Neural crest cell (in vitro differentiated cells): ENCODE measurements at regions not wholly inside any gene's neighbourhood (a gene's known extent, or its start where the extent isn't known, plus 50 kb on each side); places are given as distances from the start of the nearest gene placed in this dataset.

Experiments used
- DNase-seq: peaks from one replicate; pipeline ENCODE4 v3.0.0; 2021; ENCODE audit warnings: low read depth, mixed read lengths, low spot score
- H3K27ac Mint-ChIP-seq: one replicate; pipeline ENCODE4 v1.8.0; 2021; ENCODE audit warnings: mild to moderate bottlenecking, mixed read lengths; ENCODE audit not compliant: unreplicated experiment
- H3K27me3 Mint-ChIP-seq: 2 replicates; pipeline ENCODE4 v1.8.0; 2021; ENCODE audit warnings: low read depth, mild to moderate bottlenecking, mixed read lengths
- H3K36me3 Mint-ChIP-seq: 2 replicates; pipeline ENCODE4 v1.8.0; 2021; ENCODE audit warnings: low read depth, mild to moderate bottlenecking, mixed read lengths
- H3K4me1 Mint-ChIP-seq: 2 replicates; pipeline ENCODE4 v1.8.0; 2021; ENCODE audit warnings: mixed read lengths
- H3K4me3 Mint-ChIP-seq: one replicate; pipeline ENCODE4 v1.8.0; 2021; ENCODE audit warnings: mild to moderate bottlenecking, mixed read lengths
- H3K9me3 Mint-ChIP-seq: 2 replicates; pipeline ENCODE4 v1.8.0; 2021; ENCODE audit warnings: mixed read lengths
- CTCF ChIP-seq: fragments of 200-600 bp; sonication (generic); conservative IDR thresholded peaks from 2 replicates; pipeline ENCODE4 v1.5.0; 2021; ENCODE audit warnings: antibody characterized with exemption, mild to moderate bottlenecking

- H3K27me3 Mint-ChIP-seq = no peaks in the 10 kb centered on the region
These were observed 108.3 kb upstream of the AKR1E2 start for GRCh38 chr10:4717670-4718069.

GRCh38 chr10:4710858-4711257, 115.1 kb upstream of the AKR1E2 start:
- Mint-ChIP-seq H3K4me3 (no peak overlapping the region), H3K4me1 (no peaks in the 10 kb centered on the region), H3K36me3 (no peaks in the 10 kb centered on the region), H3K27ac (no peak overlapping the region), H3K9me3 (no peaks in the 10 kb centered on the region), H3K27me3 (no peaks in the 10 kb centered on the region)
- no peak for TF ChIP-seq CTCF
- no peak for DNase-seq

More at GRCh38 chr10:4717670-4718069, 108.3 kb upstream of the AKR1E2 start:
- Mint-ChIP-seq H3K4me1 (no peaks in the 10 kb centered on the region), H3K4me3 (no peak overlapping the region), H3K36me3 (peaks cover 2% of the 10 kb centered on the region), H3K9me3 (no peaks in the 10 kb centered on the region), H3K27ac (no peak overlapping the region)
- TF ChIP-seq CTCF = no peak
- DNase-seq = no peak

GRCh38 chr10:4708123-4708759, 117.8 kb upstream of the AKR1E2 start:
- Mint-ChIP-seq H3K9me3 (no peaks in the 10 kb centered on the region), H3K27me3 (no peaks in the 10 kb centered on the region), H3K4me1 (no peaks in the 10 kb centered on the region), H3K27ac (no peak overlapping the region), H3K36me3 (no peaks in the 10 kb centered on the region), H3K4me3 (no peak overlapping the region)
- peak; percentile 52 for TF ChIP-seq CTCF
- no peak for DNase-seq

DNA sequence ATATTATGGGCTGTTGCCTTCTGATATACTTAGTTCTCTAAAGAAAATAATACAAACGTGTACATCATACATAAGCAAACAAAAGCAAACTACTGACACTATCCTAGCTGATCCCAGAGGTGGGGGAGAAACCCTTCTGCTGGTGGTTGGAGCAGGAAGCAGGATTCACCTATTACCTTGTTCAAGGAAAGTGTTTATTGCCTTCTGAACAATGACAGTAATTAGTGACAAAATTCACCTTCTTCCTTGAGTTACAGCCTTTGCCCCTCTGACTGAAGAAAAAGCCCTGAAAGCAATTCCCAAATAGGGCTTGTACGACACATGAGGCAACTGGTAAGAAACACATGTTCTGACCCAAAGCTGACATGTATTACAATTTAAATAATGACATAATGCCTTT, 118.8 kb upstream of the AKR1E2 start:
- Mint-ChIP-seq H3K4me1 (no peaks in the 10 kb centered on the region), H3K4me3 (no peak overlapping the region), H3K9me3 (no peaks in the 10 kb centered on the region), H3K36me3 (no peaks in the 10 kb centered on the region), H3K27me3 (no peaks in the 10 kb centered on the region), H3K27ac (no peak overlapping the region)
- TF ChIP-seq CTCF = no peak
- DNase-seq = no peak

GRCh38 chr10:4704034-4704545, 121.9 kb upstream of the AKR1E2 start:
- DNase-seq = no peak
- Mint-ChIP-seq H3K27ac (no peak overlapping the region), H3K27me3 (no peaks in the 10 kb centered on the region), H3K4me1 (peaks cover 4% of the 10 kb centered on the region), H3K36me3 (no peaks in the 10 kb centered on the region), H3K9me3 (no peaks in the 10 kb centered on the region), H3K4me3 (no peak overlapping the region)
- no peak for TF ChIP-seq CTCF
